ENCODE measurements at regions not wholly inside any gene's neighbourhood (a gene's known extent, or its start where the extent isn't known, plus 50 kb on each side); places are given as distances from the start of the nearest gene placed in this dataset.

GRCh38 chr6:166019214-166019613, 148.4 kb downstream of the TBXT start (continued):
- no peak for TF ChIP-seq CBFB (CRISPR knock-in tag; IDR thresholded peaks at IDR 0.05; ENCODE audit: low read depth)
- no peak for TF ChIP-seq E2F4 (CRISPR knock-in tag; IDR thresholded peaks at IDR 0.05; ENCODE audit: borderline replicate concordance, low read depth)

- Mint-ChIP-seq H3K36me3 (peaks cover 26% of the 10 kb centered on the region), H3K4me3 (no peak overlapping the region), H3K27me3 (ENCODE audit: low read depth) (peaks cover 3% of the 10 kb centered on the region), H3K4me1 (peaks cover 7% of the 10 kb centered on the region), H3K27ac (no peak overlapping the region), H3K9me3 (peaks cover 47% of the 10 kb centered on the region)
- TF ChIP-seq SP1 (CRISPR knock-in tag; conservative IDR thresholded peaks at IDR 0.05) (no peak), EMX1 (CRISPR knock-in tag; IDR thresholded peaks at IDR 0.05) (no peak), ZNF396 (CRISPR knock-in tag; IDR thresholded peaks at IDR 0.05; ENCODE audit: borderline replicate concordance) (no peak), SMAD4 (CRISPR knock-in tag; IDR thresholded peaks at IDR 0.05) (no peak), ZNF671 (CRISPR knock-in tag; IDR thresholded peaks at IDR 0.05) (no peak), MYBL2 (CRISPR knock-in tag; IDR thresholded peaks at IDR 0.05) (no peak), NFYB (CRISPR knock-in tag; conservative IDR thresholded peaks at IDR 0.05; ENCODE audit: low read depth) (no peak), E2F5 (CRISPR knock-in tag; IDR thresholded peaks at IDR 0.05) (no peak), ZMAT4 (CRISPR knock-in tag; IDR thresholded peaks at IDR 0.05) (no peak), TEAD1 (CRISPR knock-in tag; IDR thresholded peaks at IDR 0.05) (no peak), E2F4 (CRISPR knock-in tag; IDR thresholded peaks at IDR 0.05; ENCODE audit: borderline replicate concordance, low read depth) (no peak)
- TF ChIP-seq, protein P1, sequence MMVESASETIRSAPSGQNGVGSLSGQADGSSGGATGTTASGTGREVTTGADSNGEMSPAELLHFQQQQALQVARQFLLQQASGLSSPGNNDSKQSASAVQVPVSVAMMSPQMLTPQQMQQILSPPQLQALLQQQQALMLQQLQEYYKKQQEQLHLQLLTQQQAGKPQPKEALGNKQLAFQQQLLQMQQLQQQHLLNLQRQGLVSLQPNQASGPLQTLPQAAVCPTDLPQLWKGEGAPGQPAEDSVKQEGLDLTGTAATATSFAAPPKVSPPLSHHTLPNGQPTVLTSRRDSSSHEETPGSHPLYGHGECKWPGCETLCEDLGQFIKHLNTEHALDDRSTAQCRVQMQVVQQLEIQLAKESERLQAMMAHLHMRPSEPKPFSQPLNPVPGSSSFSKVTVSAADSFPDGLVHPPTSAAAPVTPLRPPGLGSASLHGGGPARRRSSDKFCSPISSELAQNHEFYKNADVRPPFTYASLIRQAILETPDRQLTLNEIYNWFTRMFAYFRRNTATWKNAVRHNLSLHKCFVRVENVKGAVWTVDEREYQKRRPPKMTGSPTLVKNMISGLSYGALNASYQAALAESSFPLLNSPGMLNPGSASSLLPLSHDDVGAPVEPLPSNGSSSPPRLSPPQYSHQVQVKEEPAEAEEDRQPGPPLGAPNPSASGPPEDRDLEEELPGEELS (CRISPR knock-in tag; IDR thresholded peaks at IDR 0.05), result no peak
- TF ChIP-seq, protein P2, sequence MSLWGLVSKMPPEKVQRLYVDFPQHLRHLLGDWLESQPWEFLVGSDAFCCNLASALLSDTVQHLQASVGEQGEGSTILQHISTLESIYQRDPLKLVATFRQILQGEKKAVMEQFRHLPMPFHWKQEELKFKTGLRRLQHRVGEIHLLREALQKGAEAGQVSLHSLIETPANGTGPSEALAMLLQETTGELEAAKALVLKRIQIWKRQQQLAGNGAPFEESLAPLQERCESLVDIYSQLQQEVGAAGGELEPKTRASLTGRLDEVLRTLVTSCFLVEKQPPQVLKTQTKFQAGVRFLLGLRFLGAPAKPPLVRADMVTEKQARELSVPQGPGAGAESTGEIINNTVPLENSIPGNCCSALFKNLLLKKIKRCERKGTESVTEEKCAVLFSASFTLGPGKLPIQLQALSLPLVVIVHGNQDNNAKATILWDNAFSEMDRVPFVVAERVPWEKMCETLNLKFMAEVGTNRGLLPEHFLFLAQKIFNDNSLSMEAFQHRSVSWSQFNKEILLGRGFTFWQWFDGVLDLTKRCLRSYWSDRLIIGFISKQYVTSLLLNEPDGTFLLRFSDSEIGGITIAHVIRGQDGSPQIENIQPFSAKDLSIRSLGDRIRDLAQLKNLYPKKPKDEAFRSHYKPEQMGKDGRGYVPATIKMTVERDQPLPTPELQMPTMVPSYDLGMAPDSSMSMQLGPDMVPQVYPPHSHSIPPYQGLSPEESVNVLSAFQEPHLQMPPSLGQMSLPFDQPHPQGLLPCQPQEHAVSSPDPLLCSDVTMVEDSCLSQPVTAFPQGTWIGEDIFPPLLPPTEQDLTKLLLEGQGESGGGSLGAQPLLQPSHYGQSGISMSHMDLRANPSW (CRISPR knock-in tag; conservative IDR thresholded peaks at IDR 0.05; ENCODE audit: low read depth), result no peak
- DNase-seq (ENCODE audit: low spot score), result no peak
- CTCF ChIA-PET, result no interaction called here
- ATAC-seq, result no peak
- POLR2A ChIA-PET, result no interaction called here
These were observed 150.5 kb downstream of the TBXT start for GRCh38 chr6:166017032-166017635.

GRCh38 chr6:166014966-166015365, 152.7 kb downstream of the TBXT start:
- Mint-ChIP-seq H3K9me3 (peaks cover 43% of the 10 kb centered on the region), H3K36me3 (peaks cover 26% of the 10 kb centered on the region), H3K27me3 (ENCODE audit: low read depth) (peaks cover 24% of the 10 kb centered on the region), H3K27ac (no peak overlapping the region), H3K4me3 (no peak overlapping the region), H3K4me1 (peaks cover 7% of the 10 kb centered on the region)
- CTCF ChIA-PET, result no interaction called here
- POLR2A ChIA-PET, result no interaction called here
- DNase-seq (ENCODE audit: low spot score) (no peak), ATAC-seq (no peak)
- TF ChIP-seq, protein P3, sequence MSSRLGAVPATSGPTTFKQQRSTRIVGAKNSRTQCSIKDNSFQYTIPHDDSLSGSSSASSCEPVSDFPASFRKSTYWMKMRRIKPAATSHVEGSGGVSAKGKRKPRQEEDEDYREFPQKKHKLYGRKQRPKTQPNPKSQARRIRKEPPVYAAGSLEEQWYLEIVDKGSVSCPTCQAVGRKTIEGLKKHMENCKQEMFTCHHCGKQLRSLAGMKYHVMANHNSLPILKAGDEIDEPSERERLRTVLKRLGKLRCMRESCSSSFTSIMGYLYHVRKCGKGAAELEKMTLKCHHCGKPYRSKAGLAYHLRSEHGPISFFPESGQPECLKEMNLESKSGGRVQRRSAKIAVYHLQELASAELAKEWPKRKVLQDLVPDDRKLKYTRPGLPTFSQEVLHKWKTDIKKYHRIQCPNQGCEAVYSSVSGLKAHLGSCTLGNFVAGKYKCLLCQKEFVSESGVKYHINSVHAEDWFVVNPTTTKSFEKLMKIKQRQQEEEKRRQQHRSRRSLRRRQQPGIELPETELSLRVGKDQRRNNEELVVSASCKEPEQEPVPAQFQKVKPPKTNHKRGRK (CRISPR knock-in tag; IDR thresholded peaks at IDR 0.05; ENCODE audit: borderline replicate concordance), result no peak
- TF ChIP-seq, protein P1 (CRISPR knock-in tag; IDR thresholded peaks at IDR 0.05), result no peak
- no peak for TF ChIP-seq FOXK1 (CRISPR knock-in tag; IDR thresholded peaks at IDR 0.05)
- no peak for TF ChIP-seq EMX1 (CRISPR knock-in tag; IDR thresholded peaks at IDR 0.05)
